HepG2 (cell line): ENCODE measurements at regions not wholly inside any gene's neighbourhood (a gene's known extent, or its start where the extent isn't known, plus 50 kb on each side); places are given as distances from the start of the nearest gene placed in this dataset.
A peak's percentile ranks its signal among the peaks of the same experiment; 100 is the strongest.

ENCODE experiments used
- AGO2 ChIP-seq: fragments of 200-400 bp; formaldehyde crosslinking; optimal IDR thresholded peaks from 2 replicates; pipeline ENCODE3; 2017; ENCODE audit warnings: mild to moderate bottlenecking, low read depth, low read length, moderate library complexity
- DPF2 ChIP-seq: sonication (generic); formaldehyde crosslinking; IDR thresholded peaks from 2 replicates; pipeline ENCODE4 v1.4.0; 2020; ENCODE audit warnings: mild to moderate bottlenecking, low read depth, missing genetic modification reagents, borderline replicate concordance
- HDAC1 ChIP-seq: sonication (generic); formaldehyde crosslinking; IDR thresholded peaks from 2 replicates; pipeline ENCODE4 v1.5.1; 2020; ENCODE audit warnings: mild to moderate bottlenecking, missing genetic modification reagents
- HNRNPL ChIP-seq: fragments of 200-400 bp; formaldehyde crosslinking; IDR thresholded peaks from 2 replicates; pipeline ENCODE4 v1.6.1; 2017; ENCODE audit warnings: mild to moderate bottlenecking, low read depth, low read length
- HOXA5 ChIP-seq: sonication (generic); formaldehyde crosslinking; IDR thresholded peaks from 2 replicates; pipeline ENCODE4 v1.4.0; 2020; ENCODE audit warnings: missing genetic modification reagents
- ISL2 ChIP-seq: sonication (generic); formaldehyde crosslinking; IDR thresholded peaks from 2 replicates; pipeline ENCODE4 v1.5.0; 2020; ENCODE audit warnings: missing genetic modification reagents
- SP1 ChIP-seq, 2 experiments: fragments of 450-650 bp in 1 of 2; sonication (generic) in 1 of 2; formaldehyde crosslinking in 1 of 2; IDR thresholded peaks; 2 replicates each; pipeline versions ENCODE4 v1.4.0 to v1.6.1; 2016 to 2020; ENCODE audit warnings: missing genetic modification reagents in 1 of 2
- SRY ChIP-seq: sonication (generic); formaldehyde crosslinking; IDR thresholded peaks from 2 replicates; pipeline ENCODE4 v1.8.0; 2022; ENCODE audit warnings: mild to moderate bottlenecking, missing genetic modification reagents
- ZKSCAN8 ChIP-seq: IDR thresholded peaks from 2 replicates; pipeline ENCODE4 v1.6.1; 2016; ENCODE audit warnings: borderline replicate concordance, missing genetic modification reagents, missing compliant biosample characterization
- ZNF335 ChIP-seq: sonication (generic); formaldehyde crosslinking; IDR thresholded peaks from 2 replicates; pipeline ENCODE4 v1.4.0; 2020; ENCODE audit warnings: missing genetic modification reagents
- ZNF629 ChIP-seq: sonication (generic); formaldehyde crosslinking; conservative IDR thresholded peaks from 2 replicates; pipeline ENCODE4 v1.5.0; 2020; ENCODE audit warnings: missing genetic modification reagents
- TF ChIP-seq, protein P1 (sequence below): sonication (generic); formaldehyde crosslinking; IDR thresholded peaks from 2 replicates; pipeline ENCODE4 v1.8.0; 2022; ENCODE audit warnings: low read depth, missing genetic modification reagents
- TF ChIP-seq, protein P2 (sequence below): sonication (generic); formaldehyde crosslinking; conservative IDR thresholded peaks from 2 replicates; pipeline ENCODE4 v1.4.0; 2020; ENCODE audit warnings: mild to moderate bottlenecking, missing genetic modification reagents, moderate library complexity
- TF ChIP-seq, protein P3 (sequence below): IDR thresholded peaks from 2 replicates; pipeline ENCODE4 v1.6.1; 2016; ENCODE audit warnings: low read depth
- TF ChIP-seq, protein P4 (sequence below): IDR thresholded peaks from 2 replicates; pipeline ENCODE4 v1.6.1; 2016; ENCODE audit warnings: mild to moderate bottlenecking
- TF ChIP-seq, protein P5 (sequence below): sonication (generic); formaldehyde crosslinking; IDR thresholded peaks from 2 replicates; pipeline ENCODE4 v1.4.0; 2020; ENCODE audit warnings: mild to moderate bottlenecking, low read depth, missing genetic modification reagents
- TF ChIP-seq, protein P6 (sequence below): sonication (generic); formaldehyde crosslinking; IDR thresholded peaks from 2 replicates; pipeline ENCODE4 v1.5.1; 2020; ENCODE audit warnings: mild to moderate bottlenecking, moderate library complexity, missing genetic modification reagents

DNA sequence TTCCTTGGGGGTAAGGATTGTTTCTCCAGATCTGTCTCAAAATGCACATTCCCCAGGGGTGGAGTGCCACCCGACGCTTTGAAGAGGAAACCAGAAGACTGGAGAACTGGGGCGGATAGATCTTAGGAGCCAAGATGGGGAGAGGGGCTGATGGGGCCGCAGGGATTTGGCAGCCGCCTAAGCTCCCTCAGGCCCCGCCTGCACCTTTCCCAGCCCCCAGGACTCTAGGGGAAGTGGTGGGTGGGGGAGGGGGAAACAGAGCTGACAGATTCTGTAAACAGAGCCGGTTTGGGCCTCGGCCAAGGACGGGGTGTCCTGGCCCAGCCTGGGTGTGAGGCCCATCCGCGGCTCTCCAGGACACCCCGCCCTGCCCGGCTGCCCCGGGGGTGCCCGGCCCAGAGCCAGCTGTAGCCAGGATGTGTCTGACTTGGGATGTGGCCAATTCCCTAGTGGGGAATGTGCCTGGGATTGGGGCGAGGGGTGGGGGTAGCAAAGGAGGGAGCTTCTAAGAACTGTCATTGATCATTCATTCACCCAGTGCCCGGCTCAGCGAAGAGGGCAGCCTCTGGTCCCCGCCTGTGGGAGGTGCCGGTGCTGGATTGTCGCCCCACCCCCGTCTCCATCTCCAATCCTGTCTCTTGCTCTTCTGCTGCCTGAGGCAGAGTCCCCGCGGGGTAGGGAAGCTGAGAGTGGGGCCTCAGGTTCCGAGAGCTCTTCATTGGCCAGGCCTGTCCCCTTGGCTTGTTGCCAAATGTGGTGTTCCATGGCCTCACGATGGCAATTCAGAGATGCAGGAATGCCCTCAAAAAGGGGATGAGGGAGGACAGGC, 54.8 kb upstream of the CDKN2AIPNL start (continued):
- TF ChIP-seq, protein P1, sequence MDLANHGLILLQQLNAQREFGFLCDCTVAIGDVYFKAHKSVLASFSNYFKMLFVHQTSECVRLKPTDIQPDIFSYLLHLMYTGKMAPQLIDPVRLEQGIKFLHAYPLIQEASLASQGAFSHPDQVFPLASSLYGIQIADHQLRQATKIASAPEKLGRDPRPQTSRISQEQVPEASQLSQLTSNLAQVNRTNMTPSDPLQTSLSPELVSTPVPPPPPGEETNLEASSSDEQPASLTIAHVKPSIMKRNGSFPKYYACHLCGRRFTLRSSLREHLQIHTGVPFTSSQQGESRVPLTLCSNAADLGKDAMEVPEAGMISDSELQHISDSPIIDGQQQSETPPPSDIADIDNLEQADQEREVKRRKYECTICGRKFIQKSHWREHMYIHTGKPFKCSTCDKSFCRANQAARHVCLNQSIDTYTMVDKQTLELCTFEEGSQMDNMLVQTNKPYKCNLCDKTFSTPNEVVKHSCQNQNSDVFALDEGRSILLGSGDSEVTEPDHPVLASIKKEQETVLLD (CRISPR knock-in tag) = no peak
- TF ChIP-seq HOXA5 (CRISPR knock-in tag) (no peak), ISL2 (CRISPR knock-in tag) (0 out of 2 replicates have a peak, but pooled peaks have one; percentile 30), HDAC1 (CRISPR knock-in tag) (peak; percentile 29), ZNF629 (no peak), SP1 (IDR thresholded peaks at IDR 0.05) (no peak), SP1 (CRISPR knock-in tag; IDR thresholded peaks at IDR 0.05) (no peak), ZNF335 (peak; percentile 73), ZKSCAN8 (CRISPR knock-in tag) (no peak), HNRNPL (0 out of 2 replicates have a peak, but pooled peaks have one; percentile 64), SRY (CRISPR knock-in tag) (peak; percentile 46), DPF2 (CRISPR knock-in tag) (no peak), AGO2 (peak; percentile 80)
- TF ChIP-seq, protein P2, sequence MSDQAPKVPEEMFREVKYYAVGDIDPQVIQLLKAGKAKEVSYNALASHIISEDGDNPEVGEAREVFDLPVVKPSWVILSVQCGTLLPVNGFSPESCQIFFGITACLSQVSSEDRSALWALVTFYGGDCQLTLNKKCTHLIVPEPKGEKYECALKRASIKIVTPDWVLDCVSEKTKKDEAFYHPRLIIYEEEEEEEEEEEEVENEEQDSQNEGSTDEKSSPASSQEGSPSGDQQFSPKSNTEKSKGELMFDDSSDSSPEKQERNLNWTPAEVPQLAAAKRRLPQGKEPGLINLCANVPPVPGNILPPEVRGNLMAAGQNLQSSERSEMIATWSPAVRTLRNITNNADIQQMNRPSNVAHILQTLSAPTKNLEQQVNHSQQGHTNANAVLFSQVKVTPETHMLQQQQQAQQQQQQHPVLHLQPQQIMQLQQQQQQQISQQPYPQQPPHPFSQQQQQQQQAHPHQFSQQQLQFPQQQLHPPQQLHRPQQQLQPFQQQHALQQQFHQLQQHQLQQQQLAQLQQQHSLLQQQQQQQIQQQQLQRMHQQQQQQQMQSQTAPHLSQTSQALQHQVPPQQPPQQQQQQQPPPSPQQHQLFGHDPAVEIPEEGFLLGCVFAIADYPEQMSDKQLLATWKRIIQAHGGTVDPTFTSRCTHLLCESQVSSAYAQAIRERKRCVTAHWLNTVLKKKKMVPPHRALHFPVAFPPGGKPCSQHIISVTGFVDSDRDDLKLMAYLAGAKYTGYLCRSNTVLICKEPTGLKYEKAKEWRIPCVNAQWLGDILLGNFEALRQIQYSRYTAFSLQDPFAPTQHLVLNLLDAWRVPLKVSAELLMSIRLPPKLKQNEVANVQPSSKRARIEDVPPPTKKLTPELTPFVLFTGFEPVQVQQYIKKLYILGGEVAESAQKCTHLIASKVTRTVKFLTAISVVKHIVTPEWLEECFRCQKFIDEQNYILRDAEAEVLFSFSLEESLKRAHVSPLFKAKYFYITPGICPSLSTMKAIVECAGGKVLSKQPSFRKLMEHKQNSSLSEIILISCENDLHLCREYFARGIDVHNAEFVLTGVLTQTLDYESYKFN (CRISPR knock-in tag) = peak; percentile 61
- TF ChIP-seq, protein P3, sequence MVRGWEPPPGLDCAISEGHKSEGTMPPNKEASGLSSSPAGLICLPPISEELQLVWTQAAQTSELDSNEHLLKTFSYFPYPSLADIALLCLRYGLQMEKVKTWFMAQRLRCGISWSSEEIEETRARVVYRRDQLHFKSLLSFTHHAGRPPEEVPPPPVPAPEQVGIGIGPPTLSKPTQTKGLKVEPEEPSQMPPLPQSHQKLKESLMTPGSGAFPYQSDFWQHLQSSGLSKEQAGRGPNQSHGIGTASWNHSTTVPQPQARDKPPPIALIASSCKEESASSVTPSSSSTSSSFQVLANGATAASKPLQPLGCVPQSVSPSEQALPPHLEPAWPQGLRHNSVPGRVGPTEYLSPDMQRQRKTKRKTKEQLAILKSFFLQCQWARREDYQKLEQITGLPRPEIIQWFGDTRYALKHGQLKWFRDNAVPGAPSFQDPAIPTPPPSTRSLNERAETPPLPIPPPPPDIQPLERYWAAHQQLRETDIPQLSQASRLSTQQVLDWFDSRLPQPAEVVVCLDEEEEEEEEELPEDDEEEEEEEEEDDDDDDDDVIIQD (CRISPR knock-in tag) = peak; percentile 53; the same call in 1 of the 2 replicates
- TF ChIP-seq, protein P4, sequence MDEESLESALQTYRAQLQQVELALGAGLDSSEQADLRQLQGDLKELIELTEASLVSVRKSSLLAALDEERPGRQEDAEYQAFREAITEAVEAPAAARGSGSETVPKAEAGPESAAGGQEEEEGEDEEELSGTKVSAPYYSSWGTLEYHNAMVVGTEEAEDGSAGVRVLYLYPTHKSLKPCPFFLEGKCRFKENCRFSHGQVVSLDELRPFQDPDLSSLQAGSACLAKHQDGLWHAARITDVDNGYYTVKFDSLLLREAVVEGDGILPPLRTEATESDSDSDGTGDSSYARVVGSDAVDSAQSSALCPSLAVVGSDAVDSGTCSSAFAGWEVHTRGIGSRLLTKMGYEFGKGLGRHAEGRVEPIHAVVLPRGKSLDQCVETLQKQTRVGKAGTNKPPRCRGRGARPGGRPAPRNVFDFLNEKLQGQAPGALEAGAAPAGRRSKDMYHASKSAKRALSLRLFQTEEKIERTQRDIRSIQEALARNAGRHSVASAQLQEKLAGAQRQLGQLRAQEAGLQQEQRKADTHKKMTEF (CRISPR knock-in tag) = peak; percentile 30; the same call in 1 of the 2 replicates
- TF ChIP-seq, protein P5, sequence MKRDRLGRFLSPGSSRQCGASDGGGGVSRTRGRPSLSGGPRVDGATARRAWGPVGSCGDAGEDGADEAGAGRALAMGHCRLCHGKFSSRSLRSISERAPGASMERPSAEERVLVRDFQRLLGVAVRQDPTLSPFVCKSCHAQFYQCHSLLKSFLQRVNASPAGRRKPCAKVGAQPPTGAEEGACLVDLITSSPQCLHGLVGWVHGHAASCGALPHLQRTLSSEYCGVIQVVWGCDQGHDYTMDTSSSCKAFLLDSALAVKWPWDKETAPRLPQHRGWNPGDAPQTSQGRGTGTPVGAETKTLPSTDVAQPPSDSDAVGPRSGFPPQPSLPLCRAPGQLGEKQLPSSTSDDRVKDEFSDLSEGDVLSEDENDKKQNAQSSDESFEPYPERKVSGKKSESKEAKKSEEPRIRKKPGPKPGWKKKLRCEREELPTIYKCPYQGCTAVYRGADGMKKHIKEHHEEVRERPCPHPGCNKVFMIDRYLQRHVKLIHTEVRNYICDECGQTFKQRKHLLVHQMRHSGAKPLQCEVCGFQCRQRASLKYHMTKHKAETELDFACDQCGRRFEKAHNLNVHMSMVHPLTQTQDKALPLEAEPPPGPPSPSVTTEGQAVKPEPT = no peak
- TF ChIP-seq, protein P6, sequence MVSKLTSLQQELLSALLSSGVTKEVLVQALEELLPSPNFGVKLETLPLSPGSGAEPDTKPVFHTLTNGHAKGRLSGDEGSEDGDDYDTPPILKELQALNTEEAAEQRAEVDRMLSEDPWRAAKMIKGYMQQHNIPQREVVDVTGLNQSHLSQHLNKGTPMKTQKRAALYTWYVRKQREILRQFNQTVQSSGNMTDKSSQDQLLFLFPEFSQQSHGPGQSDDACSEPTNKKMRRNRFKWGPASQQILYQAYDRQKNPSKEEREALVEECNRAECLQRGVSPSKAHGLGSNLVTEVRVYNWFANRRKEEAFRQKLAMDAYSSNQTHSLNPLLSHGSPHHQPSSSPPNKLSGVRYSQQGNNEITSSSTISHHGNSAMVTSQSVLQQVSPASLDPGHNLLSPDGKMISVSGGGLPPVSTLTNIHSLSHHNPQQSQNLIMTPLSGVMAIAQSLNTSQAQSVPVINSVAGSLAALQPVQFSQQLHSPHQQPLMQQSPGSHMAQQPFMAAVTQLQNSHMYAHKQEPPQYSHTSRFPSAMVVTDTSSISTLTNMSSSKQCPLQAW (CRISPR knock-in tag) = 0 out of 2 replicates have a peak, but pooled peaks have one; percentile 53
